ENCODE measurements at regions not wholly inside any gene's neighbourhood (a gene's known extent, or its start where the extent isn't known, plus 50 kb on each side); places are given as distances from the start of the nearest gene placed in this dataset.
"Not testable (repeated sequence)": the region's sequence is repeated elsewhere in the genome, so short reads cannot be mapped to it uniquely, and the experiment has no call there.

GRCh38 chr12:34097213-34097612, 74.9 kb downstream of the ALG10 start:
- DNase-seq (ENCODE audit: low spot score) = no peak

- DNase-seq (ENCODE audit: low spot score) = no peak
Measured at GRCh38 chr12:34105392-34105933, 83.2 kb downstream of the ALG10 start.

GRCh38 chr12:34106172-34106571, 83.9 kb downstream of the ALG10 start:
- no peak for DNase-seq (ENCODE audit: low spot score)

GRCh38 chr12:34107016-34107415, 84.7 kb downstream of the ALG10 start:
- DNase-seq (ENCODE audit: low spot score) = no peak

GRCh38 chr12:34107781-34108404, 85.6 kb downstream of the ALG10 start:
- DNase-seq (ENCODE audit: low spot score) = no peak

- no peak for DNase-seq (ENCODE audit: low spot score)
Measured at GRCh38 chr12:34108405-34108803, 86.1 kb downstream of the ALG10 start.

GRCh38 chr12:34108967-34109366, 86.7 kb downstream of the ALG10 start:
- no peak for DNase-seq (ENCODE audit: low spot score)

- DNase-seq (ENCODE audit: low spot score) = no peak
Measured at GRCh38 chr12:34109390-34109789, 87.1 kb downstream of the ALG10 start.

- DNase-seq (ENCODE audit: low spot score) = not testable (repeated sequence)
Measured at GRCh38 chr12:34109909-34110531, 87.7 kb downstream of the ALG10 start.

- no peak for DNase-seq (ENCODE audit: low spot score)
Measured at GRCh38 chr12:34119366-34119765, 97.1 kb downstream of the ALG10 start.

- DNase-seq (ENCODE audit: low spot score) = no peak
Measured at GRCh38 chr12:34121360-34121759, 99.1 kb downstream of the ALG10 start.

- DNase-seq (ENCODE audit: low spot score) = peak; percentile 78
Measured at GRCh38 chr12:34123092-34123491, 100.8 kb downstream of the ALG10 start.

GRCh38 chr12:34124608-34125007, 102.3 kb downstream of the ALG10 start:
- no peak for DNase-seq (ENCODE audit: low spot score)

GRCh38 chr12:34126239-34126641, 103.9 kb downstream of the ALG10 start:
- no peak for DNase-seq (ENCODE audit: low spot score)

- DNase-seq (ENCODE audit: low spot score) = no peak
Measured at GRCh38 chr12:34126805-34127204, 104.5 kb downstream of the ALG10 start.

GRCh38 chr12:34127379-34127778, 105.1 kb downstream of the ALG10 start:
- DNase-seq (ENCODE audit: low spot score) = not testable (repeated sequence)

GRCh38 chr12:34142430-34142829, 120.1 kb downstream of the ALG10 start:
- DNase-seq (ENCODE audit: low spot score) = no peak

- DNase-seq (ENCODE audit: low spot score) = no peak
Measured at GRCh38 chr12:34151019-34151418, 128.7 kb downstream of the ALG10 start.

GRCh38 chr12:34163443-34163842, 141.1 kb downstream of the ALG10 start:
- peak; percentile 9 for DNase-seq (ENCODE audit: low spot score)

- no peak for DNase-seq (ENCODE audit: low spot score)
Measured at GRCh38 chr12:34166427-34167060, 144.2 kb downstream of the ALG10 start.

- not testable (repeated sequence) for DNase-seq (ENCODE audit: low spot score)
Measured at GRCh38 chr12:34168507-34168906, 146.2 kb downstream of the ALG10 start.

GRCh38 chr12:34186492-34186891, 164.2 kb downstream of the ALG10 start:
- DNase-seq (ENCODE audit: low spot score) = peak; percentile 10

GRCh38 chr12:34188974-34189373, 166.7 kb downstream of the ALG10 start:
- DNase-seq (ENCODE audit: low spot score) = no peak

Data from HT-29 (cell line).